Upper lobe of left lung (tissue), 6 donors: ENCODE measurements at regions not wholly inside any gene's neighbourhood (a gene's known extent, or its start where the extent isn't known, plus 50 kb on each side); places are given as distances from the start of the nearest gene placed in this dataset.
A peak's percentile ranks its signal among the peaks of the same experiment; 100 is the strongest.

Source experiments
- ATAC-seq, 2 donors: fragments of 200-7000 bp; cut with Tn5 transposase; one replicate each; pipeline ENCODE4 v1.9.1; 2022; ENCODE audit warnings: mild to moderate bottlenecking in 2 of 2, moderate library complexity in 2 of 2; ENCODE audit not compliant: low FRiP score in 2 of 2
- DNase-seq, 2 donors: peaks; one replicate each; pipeline ENCODE4 v3.0.0-alpha.2; 2019 to 2020
- H3K27ac ChIP-seq, 4 donors: fragments of 200-600 bp; sonication (generic); one replicate each; pipeline ENCODE4 v1.5.1; 2016 to 2019
- H3K27me3 ChIP-seq, 4 donors: fragments of 200-600 bp; sonication (generic); one replicate each; pipeline ENCODE4 v1.5.1; 2017 to 2019
- H3K36me3 ChIP-seq, 4 donors: fragments of 200-600 bp; sonication (generic); one replicate each; pipeline ENCODE4 v1.5.1; 2016 to 2019
- H3K4me1 ChIP-seq, 4 donors: fragments of 200-600 bp; sonication (generic); one replicate each; pipeline ENCODE4 v1.5.1; 2018 to 2019
- H3K4me3 ChIP-seq, 4 donors: fragments of 200-600 bp; sonication (generic); one replicate each; pipeline ENCODE4 v1.5.1; 2017 to 2019; ENCODE audit warnings: mild to moderate bottlenecking in 2 of 4, moderate library complexity in 1 of 4
- H3K9me3 ChIP-seq, 4 donors: fragments of 200-600 bp; sonication (generic); one replicate each; pipeline ENCODE4 v1.5.1; 2018 to 2019
- CTCF ChIP-seq, 6 experiments: fragments of 450-650 bp in 4 of 6; fragments of 200-600 bp in 2 of 6; sonication (generic) in 2 of 6; IDR thresholded peaks; one replicate each; pipeline ENCODE4 v1.5.1; 2016 to 2019; ENCODE audit warnings: antibody characterized with exemption in 6 of 6
- EP300 ChIP-seq, 4 donors: sonication (generic); formaldehyde crosslinking; IDR thresholded peaks; one replicate each; pipeline ENCODE4 v1.5.1; 2017; ENCODE audit warnings: antibody characterized with exemption in 4 of 4, control low read depth in 2 of 4
- POLR2A ChIP-seq, 4 donors: fragments of 450-650 bp; IDR thresholded peaks; one replicate each; pipeline ENCODE4 v1.5.1; 2016 to 2017; ENCODE audit warnings: antibody characterized with exemption in 4 of 4, mild to moderate bottlenecking in 2 of 4
- POLR2AphosphoS5 ChIP-seq, 2 donors: sonication (generic); formaldehyde crosslinking; IDR thresholded peaks; one replicate each; pipeline ENCODE4 v1.5.1; 2017; ENCODE audit warnings: antibody characterized with exemption in 2 of 2
- WGBS, 2 donors: methylation state at CpG; one replicate each; pipeline ENCODE4 v1.1.5; 2017 to 2018; 5-methylcytosine and 5-hydroxymethylcytosine counted together
- donor health status: DM: no; HTN: no; CAD: no; lungs with moderate emphysema.
- donor health status: DM: no; HTN: yes; CAD: no; lungs with severe emphysema.

- WGBS, 2 donors = 85 to 91% methylated on average over 4 of the region's 5 CpGs
- no peak for ATAC-seq
- peak in 1 of 2 donors; percentile 33 for DNase-seq
Measured at GRCh38 chr2:200181755-200182154, 124.7 kb upstream of the SPATS2L start.

GRCh38 chr2:200184748-200185627, 121.5 kb upstream of the SPATS2L start:
- Histone ChIP-seq H3K36me3 (no peaks in the 10 kb centered on the region), H3K27ac (no peak overlapping the region), H3K4me3 (no peak overlapping the region), H3K9me3 (no peaks in the 10 kb centered on the region), H3K27me3 (no peaks in the 10 kb centered on the region), H3K4me1 (no peaks in the 10 kb centered on the region)
- DNase-seq = no peak
- WGBS, 2 donors = 66 to 72% methylated on average over 8 of the region's 8 CpGs
- TF ChIP-seq EP300 (IDR thresholded peaks at IDR 0.05) (no peak), POLR2AphosphoS5 (IDR thresholded peaks at IDR 0.05) (no peak), CTCF (IDR thresholded peaks at IDR 0.05) (no peak), POLR2A (IDR thresholded peaks at IDR 0.05) (no peak)
- no peak for ATAC-seq

More at GRCh38 chr2:200181755-200182154, 124.7 kb upstream of the SPATS2L start:
- H3K27ac ChIP-seq = no peak overlapping the region
- H3K36me3 ChIP-seq = no peaks in the 10 kb centered on the region
- peaks cover 0 to 5% (median 0%) of the 10 kb centered on the region in 4 donors for H3K4me1 ChIP-seq
- no peaks in the 10 kb centered on the region for H3K9me3 ChIP-seq
- H3K27me3 ChIP-seq = no peaks in the 10 kb centered on the region
- H3K4me3 ChIP-seq = no peak overlapping the region
- no peak for TF ChIP-seq POLR2A (IDR thresholded peaks at IDR 0.05)
- no peak for TF ChIP-seq EP300 (IDR thresholded peaks at IDR 0.05)
- TF ChIP-seq CTCF (IDR thresholded peaks at IDR 0.05) = no peak
- TF ChIP-seq POLR2AphosphoS5 (IDR thresholded peaks at IDR 0.05) = no peak

GRCh38 chr2:200185628-200186000, 120.9 kb upstream of the SPATS2L start:
- Histone ChIP-seq H3K4me3 (no peak overlapping the region), H3K27ac (no peak overlapping the region), H3K27me3 (no peaks in the 10 kb centered on the region), H3K9me3 (no peaks in the 10 kb centered on the region), H3K36me3 (no peaks in the 10 kb centered on the region), H3K4me1 (no peaks in the 10 kb centered on the region)
- WGBS, 2 donors = 65 to 74% methylated on average over 5 of the region's 5 CpGs
- TF ChIP-seq POLR2AphosphoS5 (IDR thresholded peaks at IDR 0.05) (no peak), POLR2A (IDR thresholded peaks at IDR 0.05) (no peak), CTCF (IDR thresholded peaks at IDR 0.05) (no peak), EP300 (IDR thresholded peaks at IDR 0.05) (no peak)
- DNase-seq (no peak), ATAC-seq (no peak)

GRCh38 chr2:200186002-200186401, 120.5 kb upstream of the SPATS2L start:
- no peaks in the 10 kb centered on the region for H3K4me1 ChIP-seq
- ATAC-seq (no peak), DNase-seq (no peak)
- H3K27me3 ChIP-seq = no peaks in the 10 kb centered on the region
- H3K9me3 ChIP-seq = no peaks in the 10 kb centered on the region
- no peak overlapping the region for H3K27ac ChIP-seq
- no peak overlapping the region for H3K4me3 ChIP-seq
- TF ChIP-seq EP300 (IDR thresholded peaks at IDR 0.05) = no peak
- no peak for TF ChIP-seq CTCF (IDR thresholded peaks at IDR 0.05)
- no peak for TF ChIP-seq POLR2A (IDR thresholded peaks at IDR 0.05)
- no peak for TF ChIP-seq POLR2AphosphoS5 (IDR thresholded peaks at IDR 0.05)
- 65 to 78% methylated on average over 1 of the region's 1 CpG for WGBS, 2 donors
- no peaks in the 10 kb centered on the region for H3K36me3 ChIP-seq

GRCh38 chr2:200188876-200189275, 117.6 kb upstream of the SPATS2L start:
- Histone ChIP-seq H3K36me3 (no peaks in the 10 kb centered on the region), H3K4me3 (no peak overlapping the region), H3K27ac (no peak overlapping the region), H3K27me3 (no peaks in the 10 kb centered on the region), H3K4me1 (no peaks in the 10 kb centered on the region), H3K9me3 (no peaks in the 10 kb centered on the region)
- TF ChIP-seq EP300 (IDR thresholded peaks at IDR 0.05) (no peak), POLR2AphosphoS5 (IDR thresholded peaks at IDR 0.05) (no peak), CTCF (IDR thresholded peaks at IDR 0.05) (no peak), POLR2A (IDR thresholded peaks at IDR 0.05) (no peak)
- ATAC-seq = no peak
- no peak for DNase-seq
- WGBS, 2 donors = 75 to 85% methylated on average over 3 of the region's 3 CpGs
